Keratinocyte (primary cell): ENCODE measurements at regions not wholly inside any gene's neighbourhood (a gene's known extent, or its start where the extent isn't known, plus 50 kb on each side); places are given as distances from the start of the nearest gene placed in this dataset.
"Not testable (repeated sequence)": the region's sequence is repeated elsewhere in the genome, so short reads cannot be mapped to it uniquely, and the experiment has no call there.

ENCODE experiments used
- DNase-seq: peaks from one replicate; pipeline ENCODE4 v3.0.0-alpha.2; 2011; ENCODE audit warnings: low read depth, missing footprints, low spot score
- FAIRE-seq: peaks from 2 replicates; lab custom pipeline; 2011; peaks lifted over from hg19 to GRCh38; lab: Jason Lieb, UNC
- H2AFZ ChIP-seq: 2 replicates; pipeline ENCODE4 v1.6.0; 2012; ENCODE audit warnings: low read length, control low read depth, inconsistent platforms; ENCODE audit not compliant: control insufficient read depth
- H3K27ac ChIP-seq: 2 replicates; pipeline ENCODE4 v1.5.1; 2011; ENCODE audit warnings: low read length; ENCODE audit not compliant: control insufficient read depth, insufficient read depth
- H3K27me3 ChIP-seq: 3 replicates; pipeline ENCODE4 v1.6.0; 2011; ENCODE audit warnings: low read length; ENCODE audit not compliant: control insufficient read depth, insufficient read depth; ENCODE audit errors: extremely low read depth
- H3K36me3 ChIP-seq, 2 experiments: 2 replicates in 1 of 2; 3 replicates in 1 of 2; pipeline ENCODE4 v1.5.1; 2011; ENCODE audit warnings: low read length in 2 of 2, mild to moderate bottlenecking in 1 of 2; ENCODE audit not compliant: control insufficient read depth in 2 of 2, insufficient read depth in 2 of 2; ENCODE audit errors: extremely low read depth in 1 of 2
- H3K4me1 ChIP-seq: 3 replicates; pipeline ENCODE4 v1.5.1; 2011; ENCODE audit warnings: low read length; ENCODE audit not compliant: control insufficient read depth, insufficient read depth; ENCODE audit errors: extremely low read depth
- H3K4me2 ChIP-seq: 3 replicates; pipeline ENCODE4 v1.6.0; 2011; ENCODE audit warnings: low read depth, low read length; ENCODE audit not compliant: control insufficient read depth, insufficient read depth; ENCODE audit errors: extremely low read depth
- H3K4me3 ChIP-seq, 3 experiments: fragments of 200-600 bp in 1 of 3; sonication (generic) in 1 of 3; 2 replicates in 2 of 3; 3 replicates in 1 of 3; pipeline ENCODE4 v1.5.1; 2011 to 2016; ENCODE audit warnings: low read length in 3 of 3, mild to moderate bottlenecking in 3 of 3, control low read depth in 2 of 3, inconsistent platforms in 1 of 3, low read depth in 1 of 3, mixed read lengths in 1 of 3, mixed run types in 1 of 3, moderate library complexity in 1 of 3; ENCODE audit not compliant: control insufficient read depth in 2 of 3, insufficient read depth in 2 of 3; ENCODE audit errors: extremely low read depth in 1 of 3
- H3K79me2 ChIP-seq: 2 replicates; pipeline ENCODE4 v1.6.0; 2012; ENCODE audit warnings: low read length; ENCODE audit not compliant: control insufficient read depth, insufficient read depth
- H3K9ac ChIP-seq: 3 replicates; pipeline ENCODE4 v1.6.0; 2011; ENCODE audit warnings: low read length; ENCODE audit not compliant: control insufficient read depth, insufficient read depth; ENCODE audit errors: extremely low read depth
- H3K9me1 ChIP-seq: 3 replicates; pipeline ENCODE4 v1.6.0; 2011; ENCODE audit warnings: low read length; ENCODE audit not compliant: control insufficient read depth, insufficient read depth; ENCODE audit errors: extremely low read depth
- H3K9me3 ChIP-seq: 2 replicates; pipeline ENCODE4 v1.5.1; 2012; ENCODE audit warnings: low read depth, low read length; ENCODE audit not compliant: control insufficient read depth
- H4K20me1 ChIP-seq: 3 replicates; pipeline ENCODE4 v1.6.0; 2011; ENCODE audit warnings: low read length; ENCODE audit not compliant: control insufficient read depth, insufficient read depth; ENCODE audit errors: extremely low read depth
- CTCF ChIP-seq, 3 experiments: IDR thresholded peaks in 1 of 3; conservative IDR thresholded peaks in 1 of 3; optimal IDR thresholded peaks in 1 of 3; 2 replicates in 2 of 3; 3 replicates in 1 of 3; pipeline versions ENCODE3 to v1.5.1; 2011; ENCODE audit warnings: low read length in 3 of 3, mild to moderate bottlenecking in 3 of 3, moderate library complexity in 2 of 3, control low read depth in 1 of 3, inconsistent platforms in 1 of 3; ENCODE audit not compliant: insufficient read depth in 2 of 3; ENCODE audit errors: extremely low read depth in 1 of 3
- EZH2 ChIP-seq: IDR thresholded peaks from one replicate; pipeline ENCODE4 v1.6.1; 2012; ENCODE audit warnings: inconsistent platforms, mild to moderate bottlenecking, low read length, moderate library complexity
- dilution Hi-C: fragments of 300-500 bp; cut with MboI; formaldehyde crosslinking; loops from one replicate; pipeline ENCODE4 v1.7.0; 2020; ENCODE audit warnings: low sequenced_read_pairs; ENCODE audit not compliant: extremely low pct_ligation_motif_present

- H3K4me2 ChIP-seq = no peak overlapping the region
- H3K9ac ChIP-seq = no peak overlapping the region
- no peaks in the 10 kb centered on the region for H3K4me1 ChIP-seq
- H3K27me3 ChIP-seq = no peaks in the 10 kb centered on the region
- dilution Hi-C loops = no loop called here
- TF ChIP-seq CTCF (optimal IDR thresholded peaks at IDR 0.05 in 1 of 3, IDR thresholded peaks at IDR 0.05 in 1 of 3, conservative IDR thresholded peaks at IDR 0.05 in 1 of 3; ENCODE audit: extremely low read depth in 1 of 3, insufficient read depth in 2 of 3, low read length in 3 of 3) (no peak), EZH2 (no peak)
- H3K79me2 ChIP-seq = no peaks in the 10 kb centered on the region
- no peaks in the 10 kb centered on the region for H3K36me3 ChIP-seq
- no peaks in the 10 kb centered on the region for H3K9me1 ChIP-seq
- H2AFZ ChIP-seq = no peak overlapping the region
- DNase-seq (no peak), FAIRE-seq (no peak)
- no peak overlapping the region for H3K27ac ChIP-seq
- no peaks in the 10 kb centered on the region for H4K20me1 ChIP-seq
- no peak overlapping the region for H3K4me3 ChIP-seq
- H3K9me3 ChIP-seq = no peaks in the 10 kb centered on the region
These were observed 124.6 kb upstream of the PPP1R9A start for GRCh38 chr7:94782777-94783176.

GRCh38 chr7:94787285-94787684 lies 120.1 kb upstream of the PPP1R9A start:
- dilution Hi-C loops = no loop called here
- H4K20me1 ChIP-seq = no peaks in the 10 kb centered on the region

GRCh38 chr7:94788378-94788777 lies 119.0 kb upstream of the PPP1R9A start:
- H3K27ac ChIP-seq, H2AFZ ChIP-seq, DNase-seq, H3K36me3 ChIP-seq, H3K27me3 ChIP-seq, H3K79me2 ChIP-seq, dilution Hi-C loops, H3K9me1 ChIP-seq, H4K20me1 ChIP-seq, H3K4me2 ChIP-seq, H3K9ac ChIP-seq, H3K4me3 ChIP-seq, FAIRE-seq, H3K4me1 ChIP-seq, H3K9me3 ChIP-seq: not testable (repeated sequence)

More at GRCh38 chr7:94787285-94787684, 120.1 kb upstream of the PPP1R9A start:
- no peak for TF ChIP-seq CTCF (optimal IDR thresholded peaks at IDR 0.05 in 1 of 3, IDR thresholded peaks at IDR 0.05 in 1 of 3, conservative IDR thresholded peaks at IDR 0.05 in 1 of 3; ENCODE audit: extremely low read depth in 1 of 3, insufficient read depth in 2 of 3, low read length in 3 of 3)
- no peak for TF ChIP-seq EZH2
- no peak overlapping the region for H3K9ac ChIP-seq
- no peak for FAIRE-seq
- H3K9me3 ChIP-seq = no peaks in the 10 kb centered on the region
- no peak for DNase-seq
- no peaks in the 10 kb centered on the region for H3K9me1 ChIP-seq
- no peaks in the 10 kb centered on the region for H3K36me3 ChIP-seq
- no peak overlapping the region for H3K27ac ChIP-seq
- no peak overlapping the region for H3K4me3 ChIP-seq
- no peak overlapping the region for H3K4me2 ChIP-seq
- H2AFZ ChIP-seq = no peak overlapping the region
- H3K4me1 ChIP-seq = no peaks in the 10 kb centered on the region
- no peaks in the 10 kb centered on the region for H3K27me3 ChIP-seq
- H3K79me2 ChIP-seq = no peaks in the 10 kb centered on the region
